ENCODE measurements at regions not wholly inside any gene's neighbourhood (a gene's known extent, or its start where the extent isn't known, plus 50 kb on each side); places are given as distances from the start of the nearest gene placed in this dataset.

DNA sequence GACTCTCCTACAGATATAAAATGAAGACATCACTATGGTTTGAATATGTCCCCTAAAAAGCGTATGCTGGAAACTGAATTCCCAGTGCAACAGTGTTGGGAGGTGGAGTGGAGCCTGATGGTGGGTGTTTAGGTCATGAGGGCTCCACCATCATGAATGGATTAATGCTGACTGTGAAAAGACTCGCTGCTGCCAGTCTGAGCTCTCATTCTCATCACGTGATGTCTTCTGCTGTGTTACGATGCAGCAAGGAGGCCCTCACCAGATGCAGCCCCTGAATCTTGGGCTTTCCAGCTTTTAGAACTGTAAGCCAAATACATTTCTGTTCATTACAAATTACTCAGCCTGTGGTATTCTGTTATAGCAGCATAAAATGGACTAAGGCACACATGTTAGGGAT, 73.8 kb upstream of the PPP2R5A start:
- TF ChIP-seq, protein P1, sequence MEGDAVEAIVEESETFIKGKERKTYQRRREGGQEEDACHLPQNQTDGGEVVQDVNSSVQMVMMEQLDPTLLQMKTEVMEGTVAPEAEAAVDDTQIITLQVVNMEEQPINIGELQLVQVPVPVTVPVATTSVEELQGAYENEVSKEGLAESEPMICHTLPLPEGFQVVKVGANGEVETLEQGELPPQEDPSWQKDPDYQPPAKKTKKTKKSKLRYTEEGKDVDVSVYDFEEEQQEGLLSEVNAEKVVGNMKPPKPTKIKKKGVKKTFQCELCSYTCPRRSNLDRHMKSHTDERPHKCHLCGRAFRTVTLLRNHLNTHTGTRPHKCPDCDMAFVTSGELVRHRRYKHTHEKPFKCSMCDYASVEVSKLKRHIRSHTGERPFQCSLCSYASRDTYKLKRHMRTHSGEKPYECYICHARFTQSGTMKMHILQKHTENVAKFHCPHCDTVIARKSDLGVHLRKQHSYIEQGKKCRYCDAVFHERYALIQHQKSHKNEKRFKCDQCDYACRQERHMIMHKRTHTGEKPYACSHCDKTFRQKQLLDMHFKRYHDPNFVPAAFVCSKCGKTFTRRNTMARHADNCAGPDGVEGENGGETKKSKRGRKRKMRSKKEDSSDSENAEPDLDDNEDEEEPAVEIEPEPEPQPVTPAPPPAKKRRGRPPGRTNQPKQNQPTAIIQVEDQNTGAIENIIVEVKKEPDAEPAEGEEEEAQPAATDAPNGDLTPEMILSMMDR (conservative IDR thresholded peaks at IDR 0.05), result no peak
- TF ChIP-seq ZFX (IDR thresholded peaks at IDR 0.05), result no peak

Data from C4-2B (cell line).